ENCODE measurements at regions not wholly inside any gene's neighbourhood (a gene's known extent, or its start where the extent isn't known, plus 50 kb on each side); places are given as distances from the start of the nearest gene placed in this dataset.

GRCh38 chr10:25758511-25758910, 175.5 kb upstream of the MYO3A start:
- TF ChIP-seq POLR2A (IDR thresholded peaks at IDR 0.05) (no peak), CTCF (IDR thresholded peaks at IDR 0.05) (no peak)
- Histone ChIP-seq H3K27ac (no peak overlapping the region), H3K36me3 (no peaks in the 10 kb centered on the region), H3K9me3 (no peaks in the 10 kb centered on the region), H3K4me3 (replicated peaks in 1 of 3) (no peak overlapping the region), H3K4me1 (no peaks in the 10 kb centered on the region), H3K27me3 (no peaks in the 10 kb centered on the region)
- no peak for DNase-seq
- whole genome bisulfite sequencing, 2 donors: 7 to 24% methylated on average over 1 of the region's 1 CpG
- intact Hi-C loops (cut with DNase I): no loop called here

- no peak for DNase-seq
- TF ChIP-seq CTCF (IDR thresholded peaks at IDR 0.05) (no peak), POLR2A (IDR thresholded peaks at IDR 0.05) (no peak)
- 73 to 93% methylated on average over 4 of the region's 4 CpGs for WGBS, 2 donors
- no peaks in the 10 kb centered on the region for H3K27me3 ChIP-seq
- no peaks in the 10 kb centered on the region for H3K36me3 ChIP-seq
- intact Hi-C loops (cut with DNase I): no loop called here
- no peaks in the 10 kb centered on the region for H3K9me3 ChIP-seq
- H3K4me3 ChIP-seq (replicated peaks in 1 of 3): no peak overlapping the region
- no peaks in the 10 kb centered on the region for H3K4me1 ChIP-seq
- H3K27ac ChIP-seq: no peak overlapping the region
Measured at GRCh38 chr10:25761937-25762336, 172.1 kb upstream of the MYO3A start.

- Histone ChIP-seq H3K36me3 (no peaks in the 10 kb centered on the region), H3K9me3 (no peaks in the 10 kb centered on the region), H3K27ac (no peak overlapping the region), H3K27me3 (no peaks in the 10 kb centered on the region), H3K4me3 (replicated peaks in 1 of 3) (no peak overlapping the region), H3K4me1 (no peaks in the 10 kb centered on the region)
- intact Hi-C loops (cut with DNase I): no loop called here
- no peak for DNase-seq
- no peak for TF ChIP-seq POLR2A (IDR thresholded peaks at IDR 0.05)
- no peak for TF ChIP-seq CTCF (IDR thresholded peaks at IDR 0.05)
- WGBS, 2 donors: 26 to 35% methylated on average over 2 of the region's 2 CpGs
Measured at GRCh38 chr10:25766213-25766612, 167.8 kb upstream of the MYO3A start.

- 10 to 12% methylated on average over 16 of the region's 16 CpGs for whole genome bisulfite sequencing, 2 donors
- TF ChIP-seq POLR2A (IDR thresholded peaks at IDR 0.05) (no peak), CTCF (IDR thresholded peaks at IDR 0.05) (no peak)
- H3K9me3 ChIP-seq: no peaks in the 10 kb centered on the region
- no peaks in the 10 kb centered on the region for H3K36me3 ChIP-seq
- H3K27ac ChIP-seq: no peak overlapping the region
- DNase-seq: no peak
- H3K27me3 ChIP-seq: no peaks in the 10 kb centered on the region
- intact Hi-C loops (cut with DNase I): no loop called here
- no peaks in the 10 kb centered on the region for H3K4me1 ChIP-seq
- H3K4me3 ChIP-seq (replicated peaks in 1 of 3): no peak overlapping the region
Measured at GRCh38 chr10:25766687-25767221, 167.3 kb upstream of the MYO3A start.

GRCh38 chr10:25768167-25768566, 165.9 kb upstream of the MYO3A start:
- 88 to 91% methylated on average over 3 of the region's 3 CpGs for WGBS, 2 donors
- no peaks in the 10 kb centered on the region for H3K9me3 ChIP-seq
- TF ChIP-seq CTCF (IDR thresholded peaks at IDR 0.05) (no peak), POLR2A (IDR thresholded peaks at IDR 0.05) (no peak)
- no peaks in the 10 kb centered on the region for H3K27me3 ChIP-seq
- DNase-seq: no peak
- H3K4me3 ChIP-seq (replicated peaks in 1 of 3): no peak overlapping the region
- intact Hi-C loops (cut with DNase I): no loop called here
- H3K36me3 ChIP-seq: no peaks in the 10 kb centered on the region
- no peaks in the 10 kb centered on the region for H3K4me1 ChIP-seq
- H3K27ac ChIP-seq: no peak overlapping the region
